Sigmoid colon (tissue), 6 donors: ENCODE measurements at regions not wholly inside any gene's neighbourhood (a gene's known extent, or its start where the extent isn't known, plus 50 kb on each side); places are given as distances from the start of the nearest gene placed in this dataset.

Experiments
- DNase-seq: peaks from one replicate; pipeline ENCODE4 v3.0.0-alpha.2; 2019
- H3K27ac ChIP-seq, 4 donors: fragments of 200-600 bp; sonication (generic); one replicate each; pipeline ENCODE4 v1.5.1; 2016 to 2019; ENCODE audit warnings: mild to moderate bottlenecking in 1 of 4
- H3K27me3 ChIP-seq, 3 donors: fragments of 200-600 bp; sonication (generic); one replicate each; pipeline ENCODE4 v1.5.1; 2019; ENCODE audit warnings: mild to moderate bottlenecking in 1 of 3
- H3K36me3 ChIP-seq, 4 donors: fragments of 200-600 bp; sonication (generic); one replicate each; pipeline ENCODE4 v1.5.1; 2016 to 2019
- H3K4me1 ChIP-seq, 4 donors: fragments of 200-600 bp; sonication (generic); one replicate each; pipeline ENCODE4 v1.5.1; 2017 to 2019
- H3K4me3 ChIP-seq, 4 donors: fragments of 200-600 bp; sonication (generic); one replicate each; pipeline ENCODE4 v1.5.1; 2017 to 2019; ENCODE audit warnings: mild to moderate bottlenecking in 2 of 4, moderate library complexity in 1 of 4
- H3K9me3 ChIP-seq, 4 donors: fragments of 200-600 bp in 3 of 4; sonication (generic) in 3 of 4; one replicate each; pipeline versions ENCODE4 v1.5.1 to v1.6.1; 2013 to 2019
- EP300 ChIP-seq, 4 donors: sonication (generic); formaldehyde crosslinking; IDR thresholded peaks; one replicate each; pipeline ENCODE4 v1.6.1; 2017; ENCODE audit warnings: antibody characterized with exemption in 4 of 4
- POLR2A ChIP-seq, 2 donors: fragments of 450-650 bp; IDR thresholded peaks; one replicate each; pipeline ENCODE4 v1.6.1; 2016; ENCODE audit warnings: antibody characterized with exemption in 2 of 2, mild to moderate bottlenecking in 2 of 2, moderate library complexity in 2 of 2
- POLR2AphosphoS5 ChIP-seq, 4 donors: sonication (generic); formaldehyde crosslinking; IDR thresholded peaks; one replicate each; pipeline ENCODE4 v1.6.1; 2017; ENCODE audit warnings: antibody characterized with exemption in 4 of 4
- WGBS, 2 donors: extraction: QIAGEN DNeasy Blood & Tissue Kit; methylation state at CpG; one replicate each; pipeline ENCODE4 v1.1.7; 2013; 5-methylcytosine and 5-hydroxymethylcytosine counted together
- intact Hi-C: fragments of 100-400 bp; cut with DNase I; formaldehyde crosslinking; loops from one replicate; pipeline ENCODE4 v1.15.1; 2023
- TF ChIP-seq, protein P1 (sequence below), 4 experiments: fragments of 450-650 bp in 3 of 4; fragments of 200-600 bp in 1 of 4; IDR thresholded peaks; one replicate each; pipeline ENCODE4 v1.5.1; 2016 to 2019; ENCODE audit warnings: antibody characterized with exemption in 4 of 4, mild to moderate bottlenecking in 3 of 4, moderate library complexity in 2 of 4
- donor health status: healthy with polysubstance abuse.
- donor health status: healthy.

DNA sequence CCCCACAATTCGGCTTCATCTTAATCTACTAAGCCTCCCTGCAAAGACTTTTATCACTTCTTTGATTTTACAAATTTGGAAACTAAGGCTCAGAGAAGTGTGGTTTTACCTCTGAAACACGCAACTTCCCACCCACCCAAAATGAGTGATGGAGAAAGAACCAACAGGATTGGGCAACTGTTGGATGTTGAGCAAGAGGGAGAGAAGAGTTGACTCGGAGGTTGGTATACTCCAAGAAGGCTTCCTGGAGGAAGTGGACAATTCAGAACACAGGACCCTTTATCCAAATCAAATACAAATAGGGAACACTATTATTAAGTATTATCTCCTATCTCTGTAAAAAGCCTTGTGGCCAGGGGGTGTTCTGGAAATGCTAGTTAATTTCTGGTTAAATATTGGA lies 323.0 kb downstream of the C16orf95 start:
- no peak overlapping the region for H3K4me3 ChIP-seq
- H3K27ac ChIP-seq, result no peak overlapping the region
- TF ChIP-seq EP300 (IDR thresholded peaks at IDR 0.05) (no peak), POLR2AphosphoS5 (IDR thresholded peaks at IDR 0.05) (no peak), POLR2A (IDR thresholded peaks at IDR 0.05) (no peak)
- TF ChIP-seq, protein P1, sequence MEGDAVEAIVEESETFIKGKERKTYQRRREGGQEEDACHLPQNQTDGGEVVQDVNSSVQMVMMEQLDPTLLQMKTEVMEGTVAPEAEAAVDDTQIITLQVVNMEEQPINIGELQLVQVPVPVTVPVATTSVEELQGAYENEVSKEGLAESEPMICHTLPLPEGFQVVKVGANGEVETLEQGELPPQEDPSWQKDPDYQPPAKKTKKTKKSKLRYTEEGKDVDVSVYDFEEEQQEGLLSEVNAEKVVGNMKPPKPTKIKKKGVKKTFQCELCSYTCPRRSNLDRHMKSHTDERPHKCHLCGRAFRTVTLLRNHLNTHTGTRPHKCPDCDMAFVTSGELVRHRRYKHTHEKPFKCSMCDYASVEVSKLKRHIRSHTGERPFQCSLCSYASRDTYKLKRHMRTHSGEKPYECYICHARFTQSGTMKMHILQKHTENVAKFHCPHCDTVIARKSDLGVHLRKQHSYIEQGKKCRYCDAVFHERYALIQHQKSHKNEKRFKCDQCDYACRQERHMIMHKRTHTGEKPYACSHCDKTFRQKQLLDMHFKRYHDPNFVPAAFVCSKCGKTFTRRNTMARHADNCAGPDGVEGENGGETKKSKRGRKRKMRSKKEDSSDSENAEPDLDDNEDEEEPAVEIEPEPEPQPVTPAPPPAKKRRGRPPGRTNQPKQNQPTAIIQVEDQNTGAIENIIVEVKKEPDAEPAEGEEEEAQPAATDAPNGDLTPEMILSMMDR (IDR thresholded peaks at IDR 0.05), result no peak
- H3K27me3 ChIP-seq, result peaks cover 3 to 83% (median 38%) of the 10 kb centered on the region in 3 donors
- H3K4me1 ChIP-seq, result peaks cover 0 to 4% (median 1%) of the 10 kb centered on the region in 4 donors
- no peak for DNase-seq
- WGBS, 2 donors, result 65 to 75% methylated on average over 3 of the region's 3 CpGs
- H3K9me3 ChIP-seq, result no peaks in the 10 kb centered on the region
- no peaks in the 10 kb centered on the region for H3K36me3 ChIP-seq
- intact Hi-C loops, result no loop called here

DNA sequence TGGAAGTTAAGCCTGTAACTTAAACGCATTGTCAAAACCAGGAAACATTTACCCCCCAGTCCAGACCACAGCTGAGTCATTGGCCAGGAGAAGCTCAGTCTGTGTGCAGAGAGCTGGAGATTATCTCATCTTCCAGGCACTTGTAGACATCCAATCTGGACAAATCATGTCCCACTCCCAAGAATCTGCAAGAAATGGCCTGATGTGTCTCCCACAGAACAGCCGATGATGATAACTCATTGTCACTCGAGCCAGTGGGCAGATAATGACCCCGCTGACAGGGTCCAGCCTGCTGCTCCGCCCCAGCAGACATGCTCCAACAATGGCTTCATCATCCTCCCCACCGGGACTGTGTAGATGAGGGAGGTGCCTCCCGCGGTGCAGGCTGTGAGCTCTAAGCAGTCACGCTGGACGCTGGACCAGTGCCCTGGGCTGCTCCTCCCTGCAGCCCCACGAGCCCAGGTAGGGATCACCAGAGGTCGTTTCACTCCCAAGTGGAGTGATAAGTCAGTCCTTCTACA lies 322.5 kb downstream of the C16orf95 start:
- Histone ChIP-seq H3K36me3 (no peaks in the 10 kb centered on the region), H3K9me3 (no peaks in the 10 kb centered on the region), H3K27me3 (peaks cover 3 to 80% (median 38%) of the 10 kb centered on the region in 3 donors), H3K4me3 (no peak overlapping the region), H3K27ac (no peak overlapping the region), H3K4me1 (no peaks in the 10 kb centered on the region)
- 18% methylated on average over 12 of the region's 12 CpGs for WGBS, 2 donors
- intact Hi-C loops, result no loop called here
- DNase-seq, result peak; percentile 45
- TF ChIP-seq POLR2A (IDR thresholded peaks at IDR 0.05), result no peak

DNA sequence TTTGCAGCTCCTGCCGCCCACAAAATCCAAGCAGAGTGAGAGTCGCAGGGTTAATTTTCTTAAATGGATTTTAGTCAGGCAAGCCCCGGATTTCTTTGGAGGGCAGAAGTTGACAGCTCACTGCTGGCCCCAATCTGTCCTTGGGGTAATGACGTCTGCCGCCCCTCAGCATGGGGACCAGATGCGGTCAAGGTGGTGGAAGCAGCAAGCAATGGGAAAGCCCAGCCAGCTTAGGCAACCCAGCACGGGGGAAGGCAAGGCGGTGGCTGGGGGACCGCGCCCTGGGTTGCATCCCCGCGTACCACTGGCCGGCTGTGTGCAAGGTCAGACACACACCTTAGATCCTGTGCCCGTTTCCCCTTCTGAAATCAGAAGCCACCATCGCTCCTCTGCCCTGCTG lies 321.7 kb downstream of the C16orf95 start:
- intact Hi-C loops, result no loop called here
- H3K4me1 ChIP-seq, result no peaks in the 10 kb centered on the region
- TF ChIP-seq EP300 (IDR thresholded peaks at IDR 0.05) (no peak), POLR2AphosphoS5 (IDR thresholded peaks at IDR 0.05) (no peak), POLR2A (IDR thresholded peaks at IDR 0.05) (no peak)
- TF ChIP-seq, protein P1 (IDR thresholded peaks at IDR 0.05), result no peak
- H3K27me3 ChIP-seq, result peaks cover 3 to 72% (median 38%) of the 10 kb centered on the region in 3 donors
- 72 to 73% methylated on average over 15 of the region's 15 CpGs for WGBS, 2 donors
- H3K36me3 ChIP-seq, result no peaks in the 10 kb centered on the region
- DNase-seq, result peak; percentile 61
- H3K9me3 ChIP-seq, result peaks cover 0 to 3% (median 0%) of the 10 kb centered on the region in 4 donors
- no peak overlapping the region for H3K4me3 ChIP-seq
- no peak overlapping the region for H3K27ac ChIP-seq

DNA sequence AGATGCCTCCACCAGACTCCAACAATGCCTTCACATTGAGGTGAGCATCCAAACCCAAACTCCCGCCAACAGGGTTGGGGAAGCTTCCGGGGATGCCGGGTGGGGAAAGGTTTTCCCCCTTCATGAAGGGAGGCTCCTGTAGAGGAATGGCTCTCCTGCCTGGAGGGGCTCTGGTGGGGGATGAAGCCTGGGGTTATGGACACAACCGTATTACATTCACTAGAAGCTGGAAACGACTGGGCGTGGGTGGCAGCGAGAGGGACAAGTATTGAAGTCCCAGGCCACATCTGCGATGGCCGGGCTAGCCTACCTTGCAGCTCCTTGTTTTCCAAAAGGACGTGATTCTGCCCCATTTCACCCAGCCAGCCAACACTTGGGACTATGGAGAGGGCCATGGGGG lies 321.1 kb downstream of the C16orf95 start:
- WGBS, 2 donors, result 89 to 92% methylated on average over 10 of the region's 10 CpGs
- no peak for DNase-seq
- peaks cover 3 to 66% (median 38%) of the 10 kb centered on the region in 3 donors for H3K27me3 ChIP-seq

DNA sequence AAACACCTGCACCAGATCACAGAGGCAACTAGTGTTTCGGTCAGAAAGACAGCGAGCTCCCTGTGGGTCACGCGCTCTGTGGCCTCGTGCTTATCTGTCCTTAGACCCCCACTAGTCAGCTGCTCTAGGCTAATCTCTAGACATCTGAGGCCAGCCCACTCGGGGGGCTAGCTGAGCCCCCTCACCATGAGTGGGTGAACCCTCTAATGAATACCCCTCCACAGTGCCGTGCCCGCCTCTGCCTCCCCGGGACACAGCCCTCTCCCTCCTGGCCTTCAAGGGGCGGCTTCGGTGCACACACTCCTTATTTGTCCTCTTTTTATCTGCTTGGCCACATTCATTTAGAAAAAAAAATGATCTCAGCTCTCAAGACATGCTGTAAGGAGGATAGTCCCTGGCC lies 320.1 kb downstream of the C16orf95 start:
- Histone ChIP-seq H3K4me3 (no peak overlapping the region), H3K27ac (no peak overlapping the region), H3K27me3 (peaks cover 3 to 56% (median 35%) of the 10 kb centered on the region in 3 donors), H3K36me3 (no peaks in the 10 kb centered on the region), H3K9me3 (peaks cover 0 to 4% (median 0%) of the 10 kb centered on the region in 4 donors), H3K4me1 (no peaks in the 10 kb centered on the region)
- no peak for TF ChIP-seq EP300 (IDR thresholded peaks at IDR 0.05)
- TF ChIP-seq, protein P1 (IDR thresholded peaks at IDR 0.05), result no peak
- TF ChIP-seq POLR2A (IDR thresholded peaks at IDR 0.05), result no peak
- peak; percentile 55 for DNase-seq
- WGBS, 2 donors, result 81 to 85% methylated on average over 11 of the region's 11 CpGs
- intact Hi-C loops, result no loop called here

More for the DNA sequence above, 321.1 kb downstream of the C16orf95 start:
- Histone ChIP-seq H3K9me3 (peaks cover 0 to 4% (median 0%) of the 10 kb centered on the region in 4 donors), H3K36me3 (no peaks in the 10 kb centered on the region), H3K4me3 (no peak overlapping the region), H3K27ac (no peak overlapping the region), H3K4me1 (no peaks in the 10 kb centered on the region)
- intact Hi-C loops, result no loop called here
- TF ChIP-seq POLR2A (IDR thresholded peaks at IDR 0.05) (no peak), EP300 (IDR thresholded peaks at IDR 0.05) (no peak), POLR2AphosphoS5 (IDR thresholded peaks at IDR 0.05) (no peak)
- TF ChIP-seq, protein P1 (IDR thresholded peaks at IDR 0.05), result no peak
